ENCODE measurements at regions not wholly inside any gene's neighbourhood (a gene's known extent, or its start where the extent isn't known, plus 50 kb on each side); places are given as distances from the start of the nearest gene placed in this dataset.

GRCh38 chr6:139695361-139695760 is 320.9 kb upstream of the CITED2 start:
- DNase-seq (ENCODE audit: low read depth in 2 of 2) = no peak

GRCh38 chr6:139693735-139694134 is 319.3 kb upstream of the CITED2 start:
- DNase-seq (ENCODE audit: low read depth in 2 of 2) = no peak

- no peak for DNase-seq (ENCODE audit: low read depth in 2 of 2)
Measured at GRCh38 chr6:139690007-139690406, 315.6 kb upstream of the CITED2 start.

- DNase-seq (ENCODE audit: low read depth in 2 of 2) = no peak
Measured at GRCh38 chr6:139687055-139687454, 312.6 kb upstream of the CITED2 start.

- no peak for DNase-seq (ENCODE audit: low read depth in 2 of 2)
Measured at GRCh38 chr6:139686308-139686707, 311.9 kb upstream of the CITED2 start.

- no peak for DNase-seq (ENCODE audit: low read depth in 2 of 2)
Measured at GRCh38 chr6:139685009-139685408, 310.6 kb upstream of the CITED2 start.

GRCh38 chr6:139680819-139681218 is 306.4 kb upstream of the CITED2 start:
- DNase-seq (ENCODE audit: low read depth in 2 of 2) = no peak

- DNase-seq (ENCODE audit: low read depth in 2 of 2) = no peak
Measured at GRCh38 chr6:139679516-139680179, 305.2 kb upstream of the CITED2 start.

- no peak for DNase-seq (ENCODE audit: low read depth in 2 of 2)
Measured at GRCh38 chr6:139676718-139677117, 302.3 kb upstream of the CITED2 start.

GRCh38 chr6:139666284-139666683 is 291.8 kb upstream of the CITED2 start:
- no peak for DNase-seq (ENCODE audit: low read depth in 2 of 2)

GRCh38 chr6:139663996-139664395 is 289.5 kb upstream of the CITED2 start:
- no peak for DNase-seq (ENCODE audit: low read depth in 2 of 2)

- no peak for DNase-seq (ENCODE audit: low read depth in 2 of 2)
Measured at GRCh38 chr6:139659711-139660110, 285.3 kb upstream of the CITED2 start.

- no peak for DNase-seq (ENCODE audit: low read depth in 2 of 2)
Measured at GRCh38 chr6:139659196-139659595, 284.7 kb upstream of the CITED2 start.

- no peak for DNase-seq (ENCODE audit: low read depth in 2 of 2)
Measured at GRCh38 chr6:139657119-139657518, 282.7 kb upstream of the CITED2 start.

- DNase-seq (ENCODE audit: low read depth in 2 of 2) = no peak
Measured at GRCh38 chr6:139655783-139656705, 281.6 kb upstream of the CITED2 start.

- no peak for DNase-seq (ENCODE audit: low read depth in 2 of 2)
Measured at GRCh38 chr6:139654888-139655782, 280.7 kb upstream of the CITED2 start.

- no peak for DNase-seq (ENCODE audit: low read depth in 2 of 2)
Measured at GRCh38 chr6:139654309-139654708, 279.9 kb upstream of the CITED2 start.

- DNase-seq (ENCODE audit: low read depth in 2 of 2) = no peak
Measured at GRCh38 chr6:139653111-139653510, 278.7 kb upstream of the CITED2 start.

- no peak for DNase-seq (ENCODE audit: low read depth in 2 of 2)
Measured at GRCh38 chr6:139650941-139651340, 276.5 kb upstream of the CITED2 start.

- DNase-seq (ENCODE audit: low read depth in 2 of 2) = no peak
Measured at GRCh38 chr6:139649732-139650131, 275.3 kb upstream of the CITED2 start.

- DNase-seq (ENCODE audit: low read depth in 2 of 2) = no peak
Measured at GRCh38 chr6:139649128-139649527, 274.7 kb upstream of the CITED2 start.

- DNase-seq (ENCODE audit: low read depth in 2 of 2) = no peak
Measured at GRCh38 chr6:139648430-139649000, 274.1 kb upstream of the CITED2 start.
